ENCODE measurements at regions not wholly inside any gene's neighbourhood (a gene's known extent, or its start where the extent isn't known, plus 50 kb on each side); places are given as distances from the start of the nearest gene placed in this dataset.

DNA sequence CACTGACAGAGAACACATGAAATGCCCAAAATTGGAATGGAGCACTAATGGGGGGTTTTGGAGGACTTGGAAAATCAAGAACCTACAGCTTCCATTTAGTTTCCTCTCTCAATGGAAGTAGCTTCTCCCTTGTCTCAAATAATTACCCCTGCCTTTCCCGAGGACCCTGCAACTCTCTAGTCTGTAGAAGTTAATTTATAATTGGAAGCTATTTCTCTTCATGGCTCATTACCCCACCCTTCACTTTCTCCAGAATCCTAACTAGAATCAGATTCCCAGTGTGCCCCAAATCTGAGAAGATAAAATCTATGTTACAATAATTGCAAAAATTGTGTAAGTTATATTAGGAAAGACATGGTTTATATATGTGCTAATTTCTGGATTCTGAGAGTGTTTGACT is 181.5 kb upstream of the ATP1B1 start:
- intact Hi-C loops (cut with micrococcal nuclease; ENCODE audit: unreplicated experiment), result no loop called here
- H3K9me3 Mint-ChIP-seq (ENCODE audit: unreplicated experiment), result peaks cover 10% of the 10 kb centered on the region

GRCh38 chr1:168926236-168926635 is 180.3 kb upstream of the ATP1B1 start:
- BruUV-seq (replicated peaks), result no TSS peak
- no peaks in the 10 kb centered on the region for H3K27me3 Mint-ChIP-seq (ENCODE audit: insufficient read depth, unreplicated experiment)
- CTCF ChIA-PET, result no interaction called here

More for the DNA sequence above, 181.5 kb upstream of the ATP1B1 start:
- no peaks in the 10 kb centered on the region for H3K36me3 ChIP-seq (ENCODE audit: control insufficient read depth, insufficient read depth, low read length)
- no peaks in the 10 kb centered on the region for H3K27me3 ChIP-seq (replicated peaks; ENCODE audit: control insufficient read depth, insufficient read depth, low read length)
- ChIA-PET POLR2A (no interaction called here), CTCF (no interaction called here)
- H3K4me3 Mint-ChIP-seq (ENCODE audit: unreplicated experiment), result no peak overlapping the region
- H3K4me1 Mint-ChIP-seq (ENCODE audit: low read depth, unreplicated experiment), result peaks cover 16% of the 10 kb centered on the region
- no TSS peak for BruUV-seq (replicated peaks)
- H3K27me3 Mint-ChIP-seq (ENCODE audit: insufficient read depth, unreplicated experiment), result no peaks in the 10 kb centered on the region
- no peaks in the 10 kb centered on the region for H3K9me3 ChIP-seq
- no peak overlapping the region for H3K27ac Mint-ChIP-seq (ENCODE audit: unreplicated experiment)
- no peak overlapping the region for H3K4me3 ChIP-seq (ENCODE audit: low read depth, low read length)
- H3K4me1 ChIP-seq, result peaks cover 19% of the 10 kb centered on the region
- no peak for DNase-seq
- TF ChIP-seq, protein P1, sequence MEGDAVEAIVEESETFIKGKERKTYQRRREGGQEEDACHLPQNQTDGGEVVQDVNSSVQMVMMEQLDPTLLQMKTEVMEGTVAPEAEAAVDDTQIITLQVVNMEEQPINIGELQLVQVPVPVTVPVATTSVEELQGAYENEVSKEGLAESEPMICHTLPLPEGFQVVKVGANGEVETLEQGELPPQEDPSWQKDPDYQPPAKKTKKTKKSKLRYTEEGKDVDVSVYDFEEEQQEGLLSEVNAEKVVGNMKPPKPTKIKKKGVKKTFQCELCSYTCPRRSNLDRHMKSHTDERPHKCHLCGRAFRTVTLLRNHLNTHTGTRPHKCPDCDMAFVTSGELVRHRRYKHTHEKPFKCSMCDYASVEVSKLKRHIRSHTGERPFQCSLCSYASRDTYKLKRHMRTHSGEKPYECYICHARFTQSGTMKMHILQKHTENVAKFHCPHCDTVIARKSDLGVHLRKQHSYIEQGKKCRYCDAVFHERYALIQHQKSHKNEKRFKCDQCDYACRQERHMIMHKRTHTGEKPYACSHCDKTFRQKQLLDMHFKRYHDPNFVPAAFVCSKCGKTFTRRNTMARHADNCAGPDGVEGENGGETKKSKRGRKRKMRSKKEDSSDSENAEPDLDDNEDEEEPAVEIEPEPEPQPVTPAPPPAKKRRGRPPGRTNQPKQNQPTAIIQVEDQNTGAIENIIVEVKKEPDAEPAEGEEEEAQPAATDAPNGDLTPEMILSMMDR (IDR thresholded peaks at IDR 0.05; ENCODE audit: insufficient read depth in 1 of 2, low read depth in 1 of 2, low read length in 1 of 2, severe bottlenecking in 1 of 2, unreplicated experiment in 1 of 2), result no peak
- no peaks in the 10 kb centered on the region for H3K36me3 Mint-ChIP-seq (ENCODE audit: insufficient read depth, unreplicated experiment)

DNA sequence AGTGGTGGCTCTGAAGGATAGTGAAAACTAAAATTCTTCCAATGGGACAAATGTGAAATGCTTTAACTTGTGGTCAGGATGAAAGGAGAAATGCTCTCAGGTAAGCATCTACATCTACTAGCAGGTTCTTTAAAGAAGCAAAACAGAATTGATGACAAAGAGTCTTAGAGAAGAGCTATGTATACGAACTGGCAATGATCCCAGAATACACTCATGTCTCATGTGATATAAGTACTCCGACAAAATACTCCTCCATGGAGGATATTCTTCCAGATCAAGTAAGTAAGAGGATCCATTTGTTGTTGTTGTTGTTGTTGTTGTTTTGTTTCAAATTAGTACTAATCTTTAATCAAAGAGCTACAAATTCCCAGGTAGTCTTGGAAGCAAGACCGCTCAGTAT is 174.0 kb upstream of the ATP1B1 start:
- intact Hi-C loops (cut with micrococcal nuclease; ENCODE audit: unreplicated experiment), result no loop called here
- no peaks in the 10 kb centered on the region for H3K4me1 ChIP-seq
- H3K9me3 ChIP-seq, result peaks cover 5% of the 10 kb centered on the region; the same call in 1 of the 2 replicates
- no peaks in the 10 kb centered on the region for H3K36me3 ChIP-seq (ENCODE audit: control insufficient read depth, insufficient read depth, low read length)
- H3K27me3 ChIP-seq (replicated peaks; ENCODE audit: control insufficient read depth, insufficient read depth, low read length), result no peaks in the 10 kb centered on the region
- H3K9me3 Mint-ChIP-seq (ENCODE audit: unreplicated experiment), result peaks cover 19% of the 10 kb centered on the region
- no peak for DNase-seq
- BruUV-seq (replicated peaks), result no TSS peak
- no peaks in the 10 kb centered on the region for H3K27me3 Mint-ChIP-seq (ENCODE audit: insufficient read depth, unreplicated experiment)
- H3K4me3 ChIP-seq (ENCODE audit: low read depth, low read length), result no peak overlapping the region
- no peaks in the 10 kb centered on the region for H3K4me1 Mint-ChIP-seq (ENCODE audit: low read depth, unreplicated experiment)
- no peak overlapping the region for H3K27ac Mint-ChIP-seq (ENCODE audit: unreplicated experiment)
- no peaks in the 10 kb centered on the region for H3K36me3 Mint-ChIP-seq (ENCODE audit: insufficient read depth, unreplicated experiment)
- TF ChIP-seq, protein P1 (IDR thresholded peaks at IDR 0.05; ENCODE audit: insufficient read depth in 1 of 2, low read depth in 1 of 2, low read length in 1 of 2, severe bottlenecking in 1 of 2, unreplicated experiment in 1 of 2), result no peak
- CTCF ChIA-PET, result no interaction called here
- POLR2A ChIA-PET, result no interaction called here
- no peak overlapping the region for H3K4me3 Mint-ChIP-seq (ENCODE audit: unreplicated experiment)

More at GRCh38 chr1:168926236-168926635, 180.3 kb upstream of the ATP1B1 start:
- intact Hi-C loops (cut with micrococcal nuclease; ENCODE audit: unreplicated experiment), result no loop called here
- H3K4me3 Mint-ChIP-seq (ENCODE audit: unreplicated experiment), result no peak overlapping the region
- Histone ChIP-seq H3K9me3 (no peaks in the 10 kb centered on the region), H3K36me3 (ENCODE audit: control insufficient read depth, insufficient read depth, low read length) (no peaks in the 10 kb centered on the region), H3K4me3 (ENCODE audit: low read depth, low read length) (no peak overlapping the region), H3K4me1 (peaks cover 8% of the 10 kb centered on the region; the same call in 1 of the 2 replicates), H3K27me3 (replicated peaks; ENCODE audit: control insufficient read depth, insufficient read depth, low read length) (no peaks in the 10 kb centered on the region)
- no peak overlapping the region for H3K27ac Mint-ChIP-seq (ENCODE audit: unreplicated experiment)
- POLR2A ChIA-PET, result no interaction called here
- H3K36me3 Mint-ChIP-seq (ENCODE audit: insufficient read depth, unreplicated experiment), result no peaks in the 10 kb centered on the region
- peaks cover 10% of the 10 kb centered on the region for H3K4me1 Mint-ChIP-seq (ENCODE audit: low read depth, unreplicated experiment)
- peaks cover 15% of the 10 kb centered on the region for H3K9me3 Mint-ChIP-seq (ENCODE audit: unreplicated experiment)
- DNase-seq, result no peak
- TF ChIP-seq, protein P1 (IDR thresholded peaks at IDR 0.05; ENCODE audit: insufficient read depth in 1 of 2, low read depth in 1 of 2, low read length in 1 of 2, severe bottlenecking in 1 of 2, unreplicated experiment in 1 of 2), result no peak

Measured in Caco-2 (cell line).